ENCODE measurements at regions not wholly inside any gene's neighbourhood (a gene's known extent, or its start where the extent isn't known, plus 50 kb on each side); places are given as distances from the start of the nearest gene placed in this dataset.

DNA sequence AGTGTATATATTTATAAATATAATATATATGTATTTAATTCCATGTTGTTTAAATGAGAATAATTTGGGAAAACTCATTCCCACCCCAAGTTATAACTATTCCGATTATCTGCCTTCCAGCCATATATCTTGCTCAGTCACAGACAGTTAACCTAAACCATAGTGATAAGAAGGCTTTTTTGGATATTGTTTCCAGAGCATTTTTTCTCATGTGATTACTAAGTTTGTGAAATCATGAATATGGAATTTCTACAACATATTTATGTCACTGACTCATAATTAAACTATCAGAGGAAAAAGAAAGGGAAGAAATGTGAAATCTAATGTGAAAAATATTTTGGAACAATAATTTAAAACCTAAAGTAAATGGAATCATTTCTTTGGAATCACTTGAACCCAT is 1163.5 kb upstream of the PABPC4L start:
- Mint-ChIP-seq H3K4me3 (no peak overlapping the region), H3K27ac (no peak overlapping the region), H3K36me3 (no peaks in the 10 kb centered on the region), H3K4me1 (no peaks in the 10 kb centered on the region), H3K27me3 (no peaks in the 10 kb centered on the region), H3K9me3 (peaks cover 0 to 5% (median 2%) of the 10 kb centered on the region in 8 donors)
- Histone ChIP-seq H3K27ac (ENCODE audit: low read depth, low read length) (no peak overlapping the region), H3K4me1 (ENCODE audit: insufficient read depth, low read length) (no peaks in the 10 kb centered on the region), H3K4me3 (ENCODE audit: low read length in 2 of 2) (no peak overlapping the region), H3K27me3 (ENCODE audit: insufficient read depth, low read length) (no peaks in the 10 kb centered on the region), H3K9me3 (ENCODE audit: control insufficient read depth in 1 of 2, low read length in 2 of 2) (no peaks in the 10 kb centered on the region), H3K36me3 (ENCODE audit: insufficient read depth, low read length) (no peaks in the 10 kb centered on the region)
- DNase-seq, result no peak
- intact Hi-C loops (cut with micrococcal nuclease), result no loop called here
- CTCF ChIA-PET (ENCODE audit: partially characterized antibody), result no interaction called here
- POLR2A ChIA-PET (ENCODE audit: partially characterized antibody), result no interaction called here

- DNase-seq, result no peak
- Mint-ChIP-seq H3K27me3 (no peaks in the 10 kb centered on the region), H3K4me1 (no peaks in the 10 kb centered on the region), H3K27ac (no peak overlapping the region), H3K9me3 (peaks cover 0 to 18% (median 1%) of the 10 kb centered on the region in 8 donors), H3K36me3 (no peaks in the 10 kb centered on the region), H3K4me3 (no peak overlapping the region)
- Histone ChIP-seq H3K27ac (ENCODE audit: low read depth, low read length) (no peak overlapping the region), H3K9me3 (ENCODE audit: control insufficient read depth in 1 of 2, low read length in 2 of 2) (no peaks in the 10 kb centered on the region), H3K36me3 (ENCODE audit: insufficient read depth, low read length) (no peaks in the 10 kb centered on the region), H3K27me3 (ENCODE audit: insufficient read depth, low read length) (no peaks in the 10 kb centered on the region), H3K4me1 (ENCODE audit: insufficient read depth, low read length) (no peaks in the 10 kb centered on the region), H3K4me3 (ENCODE audit: low read length in 2 of 2) (no peak overlapping the region)
- CTCF ChIA-PET (ENCODE audit: partially characterized antibody), result no interaction called here
- intact Hi-C loops (cut with micrococcal nuclease), result no loop called here
- POLR2A ChIA-PET (ENCODE audit: partially characterized antibody), result no interaction called here
These were observed 1157.5 kb upstream of the PABPC4L start for GRCh38 chr4:135359128-135359527.

GRCh38 chr4:135357091-135357490 is 1155.5 kb upstream of the PABPC4L start:
- Histone ChIP-seq H3K36me3 (ENCODE audit: insufficient read depth, low read length) (no peaks in the 10 kb centered on the region), H3K4me3 (ENCODE audit: low read length in 2 of 2) (no peak overlapping the region), H3K9me3 (ENCODE audit: control insufficient read depth in 1 of 2, low read length in 2 of 2) (no peaks in the 10 kb centered on the region), H3K27me3 (ENCODE audit: insufficient read depth, low read length) (no peaks in the 10 kb centered on the region), H3K27ac (ENCODE audit: low read depth, low read length) (no peak overlapping the region), H3K4me1 (ENCODE audit: insufficient read depth, low read length) (no peaks in the 10 kb centered on the region)
- DNase-seq, result no peak
- H3K4me1 Mint-ChIP-seq, result no peaks in the 10 kb centered on the region
- H3K4me3 Mint-ChIP-seq, result no peak overlapping the region
- ChIA-PET CTCF (ENCODE audit: partially characterized antibody) (no interaction called here), POLR2A (ENCODE audit: partially characterized antibody) (no interaction called here)
- intact Hi-C loops (cut with micrococcal nuclease), result no loop called here
- peak overlapping the region in 1 of 7 donors; percentile 20 for H3K27ac Mint-ChIP-seq
- H3K9me3 Mint-ChIP-seq, result peaks cover 0 to 15% (median under 1%) of the 10 kb centered on the region in 8 donors
- H3K36me3 Mint-ChIP-seq, result no peaks in the 10 kb centered on the region
- no peaks in the 10 kb centered on the region for H3K27me3 Mint-ChIP-seq

DNA sequence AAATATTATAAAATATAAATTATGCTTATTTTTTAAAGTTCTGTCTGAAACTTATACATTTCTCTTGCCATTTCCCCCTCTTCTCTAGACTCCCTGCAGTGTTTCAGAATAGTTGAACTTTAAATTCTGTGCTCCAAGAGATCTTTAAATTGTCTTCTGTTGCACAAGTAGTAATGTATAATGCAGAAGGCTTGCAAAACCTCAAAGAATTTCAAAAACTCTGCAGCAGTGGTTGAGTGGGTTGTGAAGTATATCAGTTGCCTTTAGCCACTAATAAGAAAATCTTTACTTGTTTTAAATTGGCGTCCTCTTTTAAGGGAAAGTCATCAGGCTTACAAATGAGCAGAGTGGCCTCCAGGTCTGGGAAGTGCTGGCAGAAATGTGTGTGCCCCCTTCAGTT is 1153.3 kb upstream of the PABPC4L start:
- Mint-ChIP-seq H3K4me1 (no peaks in the 10 kb centered on the region), H3K9me3 (peaks cover 0 to 13% (median 2%) of the 10 kb centered on the region in 8 donors), H3K27me3 (no peaks in the 10 kb centered on the region), H3K27ac (no peak overlapping the region), H3K4me3 (no peak overlapping the region), H3K36me3 (no peaks in the 10 kb centered on the region)
- no peak overlapping the region for H3K27ac ChIP-seq (ENCODE audit: low read depth, low read length)
- no peaks in the 10 kb centered on the region for H3K27me3 ChIP-seq (ENCODE audit: insufficient read depth, low read length)
- H3K4me3 ChIP-seq (ENCODE audit: low read length in 2 of 2), result no peak overlapping the region
- intact Hi-C loops (cut with micrococcal nuclease), result no loop called here
- POLR2A ChIA-PET (ENCODE audit: partially characterized antibody), result no interaction called here
- no peaks in the 10 kb centered on the region for H3K4me1 ChIP-seq (ENCODE audit: insufficient read depth, low read length)
- CTCF ChIA-PET (ENCODE audit: partially characterized antibody), result no interaction called here
- H3K9me3 ChIP-seq (ENCODE audit: control insufficient read depth in 1 of 2, low read length in 2 of 2), result no peaks in the 10 kb centered on the region
- no peaks in the 10 kb centered on the region for H3K36me3 ChIP-seq (ENCODE audit: insufficient read depth, low read length)
- no peak for DNase-seq

GRCh38 chr4:135353008-135353407 is 1151.4 kb upstream of the PABPC4L start:
- H3K36me3 ChIP-seq (ENCODE audit: insufficient read depth, low read length), result no peaks in the 10 kb centered on the region

DNA sequence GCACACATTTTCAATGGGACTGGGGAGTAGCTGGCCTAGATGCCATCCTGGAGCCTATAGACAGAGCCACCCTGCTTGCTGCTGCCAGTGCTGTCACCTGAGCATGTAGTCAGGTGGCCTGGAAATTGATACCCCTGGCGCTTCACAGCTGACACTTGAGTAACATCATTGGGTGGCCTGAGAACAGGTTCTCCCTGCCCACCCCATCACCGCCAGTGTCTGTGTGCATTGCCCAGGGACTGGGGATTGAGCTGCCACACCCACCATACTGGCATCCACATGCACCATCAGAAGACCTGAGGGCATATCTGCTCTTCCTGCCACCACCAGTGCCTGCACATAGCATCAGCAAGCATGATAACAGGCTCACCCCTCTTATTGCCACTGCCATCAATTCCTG is 1142.9 kb upstream of the PABPC4L start:
- Histone ChIP-seq H3K27me3 (ENCODE audit: insufficient read depth, low read length) (no peaks in the 10 kb centered on the region), H3K9me3 (ENCODE audit: control insufficient read depth in 1 of 2, low read length in 2 of 2) (no peaks in the 10 kb centered on the region), H3K4me3 (ENCODE audit: low read length in 2 of 2) (no peak overlapping the region), H3K4me1 (ENCODE audit: insufficient read depth, low read length) (no peaks in the 10 kb centered on the region), H3K36me3 (ENCODE audit: insufficient read depth, low read length) (no peaks in the 10 kb centered on the region), H3K27ac (ENCODE audit: low read depth, low read length) (no peak overlapping the region)
- CTCF ChIA-PET (ENCODE audit: partially characterized antibody), result no interaction called here
- intact Hi-C loops (cut with micrococcal nuclease), result no loop called here
- no peak for DNase-seq
- Mint-ChIP-seq H3K27ac (no peak overlapping the region), H3K4me1 (no peaks in the 10 kb centered on the region), H3K9me3 (peaks cover 0 to 11% (median 6%) of the 10 kb centered on the region in 8 donors), H3K36me3 (no peaks in the 10 kb centered on the region), H3K4me3 (no peak overlapping the region), H3K27me3 (no peaks in the 10 kb centered on the region)
- POLR2A ChIA-PET (ENCODE audit: partially characterized antibody), result no interaction called here

More at GRCh38 chr4:135353008-135353407, 1151.4 kb upstream of the PABPC4L start:
- H3K27ac Mint-ChIP-seq, result no peak overlapping the region
- POLR2A ChIA-PET (ENCODE audit: partially characterized antibody), result no interaction called here
- Histone ChIP-seq H3K4me1 (ENCODE audit: insufficient read depth, low read length) (no peaks in the 10 kb centered on the region), H3K27ac (ENCODE audit: low read depth, low read length) (no peak overlapping the region), H3K27me3 (ENCODE audit: insufficient read depth, low read length) (no peaks in the 10 kb centered on the region), H3K9me3 (ENCODE audit: control insufficient read depth in 1 of 2, low read length in 2 of 2) (no peaks in the 10 kb centered on the region), H3K4me3 (ENCODE audit: low read length in 2 of 2) (no peak overlapping the region)
- intact Hi-C loops (cut with micrococcal nuclease), result no loop called here
- peaks cover 0 to 12% (median 2%) of the 10 kb centered on the region in 8 donors for H3K9me3 Mint-ChIP-seq
- CTCF ChIA-PET (ENCODE audit: partially characterized antibody), result no interaction called here
- H3K4me3 Mint-ChIP-seq, result no peak overlapping the region
- no peak for DNase-seq
- no peaks in the 10 kb centered on the region for H3K27me3 Mint-ChIP-seq
- H3K36me3 Mint-ChIP-seq, result no peaks in the 10 kb centered on the region
- no peaks in the 10 kb centered on the region for H3K4me1 Mint-ChIP-seq

- ChIA-PET CTCF (ENCODE audit: partially characterized antibody) (no interaction called here), POLR2A (ENCODE audit: partially characterized antibody) (no interaction called here)
- Mint-ChIP-seq H3K4me3 (no peak overlapping the region), H3K27me3 (no peaks in the 10 kb centered on the region), H3K27ac (no peak overlapping the region), H3K9me3 (peaks cover 0 to 7% (median 3%) of the 10 kb centered on the region in 8 donors), H3K4me1 (no peaks in the 10 kb centered on the region), H3K36me3 (no peaks in the 10 kb centered on the region)
- Histone ChIP-seq H3K27ac (ENCODE audit: low read depth, low read length) (no peak overlapping the region), H3K27me3 (ENCODE audit: insufficient read depth, low read length) (no peaks in the 10 kb centered on the region), H3K9me3 (ENCODE audit: control insufficient read depth in 1 of 2, low read length in 2 of 2) (no peaks in the 10 kb centered on the region), H3K36me3 (ENCODE audit: insufficient read depth, low read length) (no peaks in the 10 kb centered on the region), H3K4me3 (ENCODE audit: low read length in 2 of 2) (no peak overlapping the region), H3K4me1 (ENCODE audit: insufficient read depth, low read length) (no peaks in the 10 kb centered on the region)
- DNase-seq, result no peak
- intact Hi-C loops (cut with micrococcal nuclease), result no loop called here
These were observed 1136.6 kb upstream of the PABPC4L start for GRCh38 chr4:135338181-135338580.

DNA sequence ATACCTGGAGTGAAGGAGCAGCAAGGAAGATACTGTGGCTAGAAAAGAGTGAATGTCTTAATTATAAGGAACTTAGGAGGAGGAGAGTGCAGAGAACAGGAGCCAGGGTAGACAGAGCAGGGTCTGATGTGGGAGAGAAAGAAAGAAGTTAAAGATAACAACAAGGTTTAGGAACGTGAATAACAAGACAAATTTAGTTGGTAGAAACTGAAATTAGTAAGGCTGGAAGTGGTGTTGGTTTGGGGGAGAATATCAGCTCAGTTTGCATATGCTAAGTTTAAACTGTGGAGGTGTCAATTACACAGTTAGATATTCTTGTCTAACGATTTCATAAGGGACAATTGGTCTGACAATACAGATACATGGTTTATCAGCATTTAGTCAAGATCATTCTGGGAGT is 1123.7 kb upstream of the PABPC4L start:
- H3K4me1 Mint-ChIP-seq, result no peaks in the 10 kb centered on the region

More for the DNA sequence above, 1123.7 kb upstream of the PABPC4L start:
- H3K27me3 ChIP-seq (ENCODE audit: insufficient read depth, low read length), result no peaks in the 10 kb centered on the region
- DNase-seq, result no peak
- POLR2A ChIA-PET (ENCODE audit: partially characterized antibody), result no interaction called here
- Mint-ChIP-seq H3K36me3 (no peaks in the 10 kb centered on the region), H3K27me3 (no peaks in the 10 kb centered on the region), H3K27ac (no peak overlapping the region), H3K9me3 (peaks cover 0 to 24% (median 6%) of the 10 kb centered on the region in 8 donors), H3K4me3 (no peak overlapping the region)
- CTCF ChIA-PET (ENCODE audit: partially characterized antibody), result no interaction called here
- H3K36me3 ChIP-seq (ENCODE audit: insufficient read depth, low read length), result no peaks in the 10 kb centered on the region
- no peak overlapping the region for H3K4me3 ChIP-seq (ENCODE audit: low read length in 2 of 2)
- no peak overlapping the region for H3K27ac ChIP-seq (ENCODE audit: low read depth, low read length)
- intact Hi-C loops (cut with micrococcal nuclease), result no loop called here
- no peaks in the 10 kb centered on the region for H3K4me1 ChIP-seq (ENCODE audit: insufficient read depth, low read length)
- H3K9me3 ChIP-seq (ENCODE audit: control insufficient read depth in 1 of 2, low read length in 2 of 2), result peaks cover 0 to 3% of the 10 kb centered on the region in 2 donors
